Mucosa of descending colon (tissue), 3 donors: ENCODE measurements at regions not wholly inside any gene's neighbourhood (a gene's known extent, or its start where the extent isn't known, plus 50 kb on each side); places are given as distances from the start of the nearest gene placed in this dataset.

Source experiments
- ATAC-seq: fragments of 200-7000 bp; cut with Tn5 transposase; one replicate; pipeline ENCODE4 v1.9.1; 2020; ENCODE audit warnings: mild to moderate bottlenecking, moderate library complexity
- DNase-seq, 3 donors: peaks; one replicate each; pipeline ENCODE4 v3.0.0-alpha.2; 2020
- H3K36me3 ChIP-seq: fragments of 200-600 bp; one replicate; pipeline ENCODE4 v1.8.0; 2021; ENCODE audit warnings: low read depth, mild to moderate bottlenecking
- H3K4me1 ChIP-seq: fragments of 200-600 bp; one replicate; pipeline ENCODE4 v1.8.0; 2021; ENCODE audit warnings: low read depth, mild to moderate bottlenecking
- H3K4me3 ChIP-seq: fragments of 200-600 bp; one replicate; pipeline ENCODE4 v1.8.0; 2021; ENCODE audit warnings: mild to moderate bottlenecking
- H3K9me3 ChIP-seq: fragments of 200-600 bp; one replicate; pipeline ENCODE4 v1.8.0; 2021; ENCODE audit warnings: mild to moderate bottlenecking
- intact Hi-C, 2 donors: fragments of 100-400 bp; cut with DNase I in 1 of 2; cut with micrococcal nuclease in 1 of 2; formaldehyde crosslinking; loops; one replicate each; pipeline versions ENCODE4 v1.11.0 to v1.11.1; 2022; cut with DNase I, micrococcal nuclease
- TF ChIP-seq, protein P1 (sequence below): fragments of 200-600 bp; IDR thresholded peaks from one replicate; pipeline ENCODE4 v1.8.0; 2022; ENCODE audit warnings: antibody characterized with exemption, mild to moderate bottlenecking
- donor health status: DM: no; HTN: no; CAD: no; lungs with moderate emphysema.
- donor health status: DM: no; HTN: no; CAD: no.
- donor health status: DM: no; HTN: yes; CAD: no.

DNA sequence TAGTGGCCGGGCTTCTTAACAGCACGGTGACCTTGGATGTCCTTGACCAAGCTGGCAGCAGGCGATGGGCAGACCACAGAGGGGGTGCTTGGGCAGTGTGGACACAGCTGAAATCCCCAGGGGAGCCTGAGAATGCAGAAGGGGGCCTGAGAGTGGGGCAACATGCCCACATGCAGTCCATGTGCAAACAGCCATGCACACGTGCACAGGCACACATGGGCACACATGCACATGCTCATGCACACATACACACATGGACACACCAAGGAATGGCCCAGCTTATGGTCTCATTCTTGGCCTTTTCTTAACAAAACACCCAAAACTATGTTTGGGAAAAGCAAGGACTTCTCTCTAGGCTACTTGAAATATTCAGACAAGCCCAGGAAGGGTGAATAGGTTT lies 483.9 kb upstream of the MKI67 start:
- ATAC-seq: no peak
- no peaks in the 10 kb centered on the region for H3K9me3 ChIP-seq
- intact Hi-C loops: no loop called here
- H3K4me1 ChIP-seq: peaks cover 3% of the 10 kb centered on the region
- TF ChIP-seq, protein P1, sequence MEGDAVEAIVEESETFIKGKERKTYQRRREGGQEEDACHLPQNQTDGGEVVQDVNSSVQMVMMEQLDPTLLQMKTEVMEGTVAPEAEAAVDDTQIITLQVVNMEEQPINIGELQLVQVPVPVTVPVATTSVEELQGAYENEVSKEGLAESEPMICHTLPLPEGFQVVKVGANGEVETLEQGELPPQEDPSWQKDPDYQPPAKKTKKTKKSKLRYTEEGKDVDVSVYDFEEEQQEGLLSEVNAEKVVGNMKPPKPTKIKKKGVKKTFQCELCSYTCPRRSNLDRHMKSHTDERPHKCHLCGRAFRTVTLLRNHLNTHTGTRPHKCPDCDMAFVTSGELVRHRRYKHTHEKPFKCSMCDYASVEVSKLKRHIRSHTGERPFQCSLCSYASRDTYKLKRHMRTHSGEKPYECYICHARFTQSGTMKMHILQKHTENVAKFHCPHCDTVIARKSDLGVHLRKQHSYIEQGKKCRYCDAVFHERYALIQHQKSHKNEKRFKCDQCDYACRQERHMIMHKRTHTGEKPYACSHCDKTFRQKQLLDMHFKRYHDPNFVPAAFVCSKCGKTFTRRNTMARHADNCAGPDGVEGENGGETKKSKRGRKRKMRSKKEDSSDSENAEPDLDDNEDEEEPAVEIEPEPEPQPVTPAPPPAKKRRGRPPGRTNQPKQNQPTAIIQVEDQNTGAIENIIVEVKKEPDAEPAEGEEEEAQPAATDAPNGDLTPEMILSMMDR: no peak
- no peak for DNase-seq
- no peak overlapping the region for H3K4me3 ChIP-seq
- H3K36me3 ChIP-seq: no peaks in the 10 kb centered on the region

DNA sequence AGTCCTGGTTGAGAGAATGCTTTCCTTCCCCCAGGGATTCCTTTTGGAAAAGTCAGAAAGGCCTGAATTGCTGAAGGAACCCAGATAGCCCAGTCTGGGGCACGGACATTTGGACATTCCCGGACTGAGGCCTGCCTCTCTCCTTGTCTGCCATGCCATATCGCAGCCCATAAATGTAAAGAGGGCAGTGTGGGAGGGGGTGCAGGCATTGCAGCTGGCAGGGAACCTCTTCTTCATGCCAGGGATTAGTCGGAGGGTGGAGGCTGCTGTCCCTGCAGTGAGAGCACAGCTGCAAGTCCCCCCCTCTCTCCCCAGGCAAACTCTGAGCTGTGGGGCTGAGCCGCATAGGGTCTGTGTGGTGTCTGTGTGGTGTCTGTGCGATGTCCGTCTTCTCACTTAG lies 486.0 kb upstream of the MKI67 start:
- intact Hi-C loops: no loop called here
- TF ChIP-seq, protein P1: no peak
- Histone ChIP-seq H3K4me1 (no peaks in the 10 kb centered on the region), H3K9me3 (no peaks in the 10 kb centered on the region), H3K36me3 (no peaks in the 10 kb centered on the region), H3K4me3 (no peak overlapping the region)
- DNase-seq (no peak), ATAC-seq (no peak)

DNA sequence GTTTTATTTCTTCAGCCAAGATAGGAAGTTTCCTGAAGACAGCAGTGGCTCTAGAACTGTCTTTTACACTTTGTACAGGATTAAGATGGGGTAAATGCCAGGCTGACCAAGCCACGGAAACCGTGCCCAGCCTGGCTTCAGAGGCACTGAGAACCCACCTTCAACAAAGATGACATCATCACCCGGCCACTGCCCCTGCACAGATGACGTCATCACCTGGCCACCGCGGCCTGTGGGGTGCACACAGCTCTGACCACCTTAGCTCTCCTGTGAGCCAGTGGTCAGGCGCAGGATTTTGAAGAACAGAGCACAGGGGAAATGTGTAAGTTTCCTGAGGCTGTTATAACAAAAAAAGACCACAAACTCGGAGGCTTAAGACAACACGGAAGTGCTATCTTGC lies 486.4 kb upstream of the MKI67 start:
- no peak for ATAC-seq
- Histone ChIP-seq H3K9me3 (no peaks in the 10 kb centered on the region), H3K36me3 (no peaks in the 10 kb centered on the region), H3K4me3 (no peak overlapping the region), H3K4me1 (no peaks in the 10 kb centered on the region)
- TF ChIP-seq, protein P1: no peak
- DNase-seq: no peak
- intact Hi-C loops: no loop called here

DNA sequence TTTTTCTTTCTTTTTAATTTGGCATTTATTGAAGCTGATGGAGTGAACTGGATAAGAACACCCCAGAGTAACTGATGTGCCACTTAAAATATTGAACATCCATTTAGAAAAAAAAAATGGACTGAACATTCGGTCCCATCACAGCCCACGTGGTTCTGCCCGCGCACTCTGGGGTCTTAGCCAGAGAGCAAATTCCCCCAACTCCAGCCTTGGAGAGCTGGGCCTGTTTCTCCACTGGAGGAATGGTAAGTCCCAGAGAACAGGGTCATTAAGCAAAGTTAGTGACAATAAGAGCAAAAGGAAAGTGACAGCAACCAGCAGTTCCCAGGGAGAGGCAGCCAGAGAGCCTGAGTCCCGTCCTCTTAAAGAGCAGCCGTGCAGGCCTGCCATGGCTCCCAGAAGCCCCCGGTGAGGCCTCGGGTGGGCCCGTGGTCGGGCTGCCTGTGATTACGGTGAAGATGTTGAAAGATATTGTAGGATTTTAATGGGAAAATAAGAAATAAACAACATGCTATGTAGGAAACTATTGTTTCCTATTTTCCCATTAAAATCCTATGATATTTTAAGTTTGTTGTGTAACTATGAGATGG lies 487.9 kb upstream of the MKI67 start:
- Histone ChIP-seq H3K4me1 (no peaks in the 10 kb centered on the region), H3K9me3 (no peaks in the 10 kb centered on the region), H3K4me3 (no peak overlapping the region), H3K36me3 (no peaks in the 10 kb centered on the region)
- no peak for DNase-seq
- no peak for ATAC-seq
- TF ChIP-seq, protein P1: no peak
- intact Hi-C loops: no loop called here

DNA sequence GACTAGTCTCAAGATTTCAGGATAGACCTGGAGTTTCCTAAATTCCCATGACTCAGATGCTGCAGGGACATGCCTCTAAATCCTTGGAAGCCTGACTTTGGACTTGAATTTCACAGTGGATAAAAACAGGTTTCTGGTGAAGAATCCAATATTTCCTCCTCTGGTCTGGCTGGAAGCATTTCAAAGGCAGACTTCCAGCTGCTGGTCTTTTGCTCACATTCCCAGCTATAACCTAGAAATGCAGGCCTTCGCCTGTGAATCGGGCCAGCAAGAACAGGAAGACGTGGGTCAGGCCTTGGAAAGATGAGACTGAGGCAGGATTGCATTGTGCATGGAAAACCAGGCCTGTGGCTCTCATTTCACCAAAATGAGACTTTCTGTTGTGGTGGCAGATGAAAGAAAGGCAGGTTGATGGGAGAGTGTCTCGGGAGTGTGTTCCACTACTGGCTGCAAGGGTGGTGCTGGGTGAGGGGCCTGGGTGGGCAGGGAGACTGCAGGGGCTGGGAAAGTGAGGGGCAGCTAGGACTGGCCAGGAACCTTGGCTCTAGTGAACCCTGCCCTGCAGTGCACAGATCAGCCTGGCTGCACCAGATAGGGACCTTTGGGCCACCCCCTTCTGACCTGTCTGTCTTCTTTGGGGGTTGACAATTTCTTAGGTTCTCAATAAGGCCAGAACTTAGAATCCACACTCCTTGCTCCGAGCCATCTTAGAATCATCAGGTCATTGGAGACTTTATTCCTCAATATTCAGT lies 488.8 kb upstream of the MKI67 start:
- ATAC-seq (no peak), DNase-seq (no peak)
- Histone ChIP-seq H3K4me3 (no peak overlapping the region), H3K4me1 (no peaks in the 10 kb centered on the region), H3K9me3 (no peaks in the 10 kb centered on the region), H3K36me3 (no peaks in the 10 kb centered on the region)
- TF ChIP-seq, protein P1: no peak
- intact Hi-C loops: no loop called here
